ENCODE measurements at regions not wholly inside any gene's neighbourhood (a gene's known extent, or its start where the extent isn't known, plus 50 kb on each side); places are given as distances from the start of the nearest gene placed in this dataset.

- TF ChIP-seq POLR2AphosphoS5 (IDR thresholded peaks at IDR 0.05; ENCODE audit: low read depth, low read length) (no peak), CTCF (IDR thresholded peaks at IDR 0.05) (no peak), TCF7L2 (IDR thresholded peaks at IDR 0.05; ENCODE audit: low read depth, low read length) (no peak)
- TF ChIP-seq, protein P1, sequence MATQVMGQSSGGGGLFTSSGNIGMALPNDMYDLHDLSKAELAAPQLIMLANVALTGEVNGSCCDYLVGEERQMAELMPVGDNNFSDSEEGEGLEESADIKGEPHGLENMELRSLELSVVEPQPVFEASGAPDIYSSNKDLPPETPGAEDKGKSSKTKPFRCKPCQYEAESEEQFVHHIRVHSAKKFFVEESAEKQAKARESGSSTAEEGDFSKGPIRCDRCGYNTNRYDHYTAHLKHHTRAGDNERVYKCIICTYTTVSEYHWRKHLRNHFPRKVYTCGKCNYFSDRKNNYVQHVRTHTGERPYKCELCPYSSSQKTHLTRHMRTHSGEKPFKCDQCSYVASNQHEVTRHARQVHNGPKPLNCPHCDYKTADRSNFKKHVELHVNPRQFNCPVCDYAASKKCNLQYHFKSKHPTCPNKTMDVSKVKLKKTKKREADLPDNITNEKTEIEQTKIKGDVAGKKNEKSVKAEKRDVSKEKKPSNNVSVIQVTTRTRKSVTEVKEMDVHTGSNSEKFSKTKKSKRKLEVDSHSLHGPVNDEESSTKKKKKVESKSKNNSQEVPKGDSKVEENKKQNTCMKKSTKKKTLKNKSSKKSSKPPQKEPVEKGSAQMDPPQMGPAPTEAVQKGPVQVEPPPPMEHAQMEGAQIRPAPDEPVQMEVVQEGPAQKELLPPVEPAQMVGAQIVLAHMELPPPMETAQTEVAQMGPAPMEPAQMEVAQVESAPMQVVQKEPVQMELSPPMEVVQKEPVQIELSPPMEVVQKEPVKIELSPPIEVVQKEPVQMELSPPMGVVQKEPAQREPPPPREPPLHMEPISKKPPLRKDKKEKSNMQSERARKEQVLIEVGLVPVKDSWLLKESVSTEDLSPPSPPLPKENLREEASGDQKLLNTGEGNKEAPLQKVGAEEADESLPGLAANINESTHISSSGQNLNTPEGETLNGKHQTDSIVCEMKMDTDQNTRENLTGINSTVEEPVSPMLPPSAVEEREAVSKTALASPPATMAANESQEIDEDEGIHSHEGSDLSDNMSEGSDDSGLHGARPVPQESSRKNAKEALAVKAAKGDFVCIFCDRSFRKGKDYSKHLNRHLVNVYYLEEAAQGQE (IDR thresholded peaks at IDR 0.05; ENCODE audit: insufficient read depth in 1 of 2, low read depth in 2 of 2, low read length in 1 of 2), result no peak
Measured at GRCh38 chr1:232222614-232223013, 407.3 kb downstream of the SIPA1L2 start.
